ENCODE measurements at regions not wholly inside any gene's neighbourhood (a gene's known extent, or its start where the extent isn't known, plus 50 kb on each side); places are given as distances from the start of the nearest gene placed in this dataset.

- no peak overlapping the region for H3K27ac Mint-ChIP-seq (ENCODE audit: unreplicated experiment)
These were observed 103.3 kb upstream of the PMCH start for GRCh38 chr12:102300824-102301461.

GRCh38 chr12:102299731-102300130 lies 102.1 kb upstream of the PMCH start:
- ChIA-PET POLR2A (no interaction called here), CTCF (no interaction called here)
- Histone ChIP-seq H3K4me3 (ENCODE audit: low read depth, low read length) (no peak overlapping the region), H3K36me3 (ENCODE audit: control insufficient read depth, insufficient read depth, low read length) (no peaks in the 10 kb centered on the region), H3K4me1 (no peaks in the 10 kb centered on the region), H3K27me3 (replicated peaks; ENCODE audit: control insufficient read depth, insufficient read depth, low read length) (no peaks in the 10 kb centered on the region), H3K9me3 (peaks cover 10% of the 10 kb centered on the region)
- H3K4me1 Mint-ChIP-seq (ENCODE audit: low read depth, unreplicated experiment): no peaks in the 10 kb centered on the region
- H3K36me3 Mint-ChIP-seq (ENCODE audit: insufficient read depth, unreplicated experiment): peaks cover 5% of the 10 kb centered on the region
- no TSS peak for BruUV-seq (replicated peaks)
- DNase-seq: no peak
- no peak overlapping the region for H3K27ac Mint-ChIP-seq (ENCODE audit: unreplicated experiment)
- H3K27me3 Mint-ChIP-seq (ENCODE audit: insufficient read depth, unreplicated experiment): peaks cover 3% of the 10 kb centered on the region
- TF ChIP-seq CTCF (IDR thresholded peaks at IDR 0.05; ENCODE audit: insufficient read depth in 1 of 2, low read depth in 1 of 2, low read length in 1 of 2, severe bottlenecking in 1 of 2, unreplicated experiment in 1 of 2): no peak
- intact Hi-C loops (cut with micrococcal nuclease; ENCODE audit: unreplicated experiment): loop anchor here (2.0 to 10.0 kb wide), 3 partner anchors 175 to 441 kb away; partner anchors contain the start of genes NUP37 and PARPBP
- peaks cover 17% of the 10 kb centered on the region for H3K9me3 Mint-ChIP-seq (ENCODE audit: unreplicated experiment)
- H3K4me3 Mint-ChIP-seq (ENCODE audit: unreplicated experiment): no peak overlapping the region

More at GRCh38 chr12:102300824-102301461, 103.3 kb upstream of the PMCH start:
- peak; percentile 22 to 48 for TF ChIP-seq CTCF (IDR thresholded peaks at IDR 0.05; ENCODE audit: insufficient read depth in 1 of 2, low read depth in 1 of 2, low read length in 1 of 2, severe bottlenecking in 1 of 2, unreplicated experiment in 1 of 2)
- H3K9me3 ChIP-seq: peaks cover 10% of the 10 kb centered on the region
- no peaks in the 10 kb centered on the region for H3K4me1 ChIP-seq
- DNase-seq: peak; percentile 37 to 41
- H3K4me3 Mint-ChIP-seq (ENCODE audit: unreplicated experiment): no peak overlapping the region
- peaks cover 3% of the 10 kb centered on the region for H3K27me3 Mint-ChIP-seq (ENCODE audit: insufficient read depth, unreplicated experiment)
- no peaks in the 10 kb centered on the region for H3K36me3 ChIP-seq (ENCODE audit: control insufficient read depth, insufficient read depth, low read length)
- H3K4me1 Mint-ChIP-seq (ENCODE audit: low read depth, unreplicated experiment): no peaks in the 10 kb centered on the region
- ChIA-PET POLR2A (interaction anchor here (0.5 kb wide), 1 partner anchor 180 kb away, joined by 5 read pairs; no protein-coding TSS in a partner anchor), CTCF (interaction anchor here (0.6 to 1.0 kb wide), 3 partner anchors 184 to 439 kb away, joined by 3 to 5 read pairs (median 5); no protein-coding TSS in a partner anchor)
- no TSS peak for BruUV-seq (replicated peaks)
- intact Hi-C loops (cut with micrococcal nuclease; ENCODE audit: unreplicated experiment): loop anchor here (1.0 to 5.0 kb wide), 4 partner anchors 183 to 440 kb away; no protein-coding TSS in a partner anchor
- peaks cover 17% of the 10 kb centered on the region for H3K9me3 Mint-ChIP-seq (ENCODE audit: unreplicated experiment)
- H3K36me3 Mint-ChIP-seq (ENCODE audit: insufficient read depth, unreplicated experiment): peaks cover 5% of the 10 kb centered on the region
- no peak overlapping the region for H3K4me3 ChIP-seq (ENCODE audit: low read depth, low read length)
- no peaks in the 10 kb centered on the region for H3K27me3 ChIP-seq (replicated peaks; ENCODE audit: control insufficient read depth, insufficient read depth, low read length)

- no peak for TF ChIP-seq CTCF (IDR thresholded peaks at IDR 0.05; ENCODE audit: insufficient read depth in 1 of 2, low read depth in 1 of 2, low read length in 1 of 2, severe bottlenecking in 1 of 2, unreplicated experiment in 1 of 2)
- BruUV-seq (replicated peaks): no TSS peak
- intact Hi-C loops (cut with micrococcal nuclease; ENCODE audit: unreplicated experiment): loop anchor here (10.0 kb wide), 1 partner anchor 173 kb away; the partner anchor contains the start of genes NUP37 and PARPBP
- Histone ChIP-seq H3K36me3 (ENCODE audit: control insufficient read depth, insufficient read depth, low read length) (no peaks in the 10 kb centered on the region), H3K27me3 (replicated peaks; ENCODE audit: control insufficient read depth, insufficient read depth, low read length) (no peaks in the 10 kb centered on the region), H3K4me1 (no peaks in the 10 kb centered on the region), H3K4me3 (ENCODE audit: low read depth, low read length) (no peak overlapping the region), H3K9me3 (peaks cover 10% of the 10 kb centered on the region)
- ChIA-PET POLR2A (no interaction called here), CTCF (no interaction called here)
- DNase-seq: no peak
- peaks cover 3% of the 10 kb centered on the region for H3K27me3 Mint-ChIP-seq (ENCODE audit: insufficient read depth, unreplicated experiment)
- no peak overlapping the region for H3K4me3 Mint-ChIP-seq (ENCODE audit: unreplicated experiment)
- no peak overlapping the region for H3K27ac Mint-ChIP-seq (ENCODE audit: unreplicated experiment)
- H3K4me1 Mint-ChIP-seq (ENCODE audit: low read depth, unreplicated experiment): no peaks in the 10 kb centered on the region
- H3K9me3 Mint-ChIP-seq (ENCODE audit: unreplicated experiment): peaks cover 17% of the 10 kb centered on the region
- peaks cover 2% of the 10 kb centered on the region for H3K36me3 Mint-ChIP-seq (ENCODE audit: insufficient read depth, unreplicated experiment)
These were observed 100.4 kb upstream of the PMCH start for GRCh38 chr12:102298022-102298421.

All from Caco-2 (cell line).